Ramos (cell line): ENCODE measurements at regions not wholly inside any gene's neighbourhood (a gene's known extent, or its start where the extent isn't known, plus 50 kb on each side); places are given as distances from the start of the nearest gene placed in this dataset.
"Not testable (repeated sequence)": the region's sequence is repeated elsewhere in the genome, so short reads cannot be mapped to it uniquely, and the experiment has no call there.

Experiments
- in situ Hi-C: fragments of 300-500 bp; cut with MboI; formaldehyde crosslinking; loops from one replicate; pipeline ENCODE4 v1.14.3; 2022; ENCODE audit warnings: low sequenced_read_pairs; ENCODE audit not compliant: unreplicated experiment

GRCh38 chr16:60463986-60464385, 1572.3 kb downstream of the CDH8 start:
- in situ Hi-C loops = no loop called here

GRCh38 chr16:60459463-60459862, 1576.8 kb downstream of the CDH8 start:
- in situ Hi-C loops = no loop called here

- in situ Hi-C loops = no loop called here
These were observed 1578.0 kb downstream of the CDH8 start for GRCh38 chr16:60458255-60458654.

DNA sequence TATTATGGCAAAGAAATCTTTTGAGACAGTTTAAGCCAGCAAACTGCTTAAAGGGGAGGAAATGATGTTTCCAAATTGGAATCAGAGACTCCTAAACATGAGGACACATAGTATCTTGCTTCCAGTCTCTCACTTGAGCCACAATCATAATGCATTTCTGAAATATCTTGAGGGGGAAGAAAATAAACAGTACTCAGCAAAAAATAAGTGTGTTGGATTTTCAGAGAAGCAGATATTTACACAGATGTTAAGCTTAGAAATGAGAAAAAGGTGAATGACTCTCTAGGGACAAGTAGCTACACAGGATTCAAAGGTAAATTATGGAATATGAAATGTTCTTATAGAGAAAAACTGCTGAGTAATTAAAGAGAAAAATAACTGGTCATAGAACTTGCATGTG, 1583.6 kb downstream of the CDH8 start:
- in situ Hi-C loops = no loop called here

GRCh38 chr16:60438894-60439293, 1597.3 kb downstream of the CDH8 start:
- in situ Hi-C loops = no loop called here

DNA sequence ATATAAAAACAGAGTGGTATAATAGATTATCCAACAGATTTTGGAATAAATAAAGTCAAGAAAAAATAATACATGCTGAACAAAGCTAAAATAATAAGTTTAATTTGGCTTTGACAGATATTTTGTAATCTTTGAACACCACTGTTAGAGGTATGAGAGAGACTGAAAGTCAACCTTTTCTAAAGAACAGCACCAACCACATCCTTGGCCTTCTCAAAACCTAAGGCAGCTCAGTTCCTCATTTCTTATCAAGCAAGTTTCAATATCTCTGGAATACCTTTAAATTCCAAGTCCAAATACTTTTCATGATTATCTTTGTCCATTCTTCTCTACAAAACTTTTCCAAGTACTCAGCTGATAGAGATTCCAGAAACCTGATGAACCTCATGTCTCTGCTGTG, 1603.8 kb downstream of the CDH8 start:
- in situ Hi-C loops = no loop called here

GRCh38 chr16:60419859-60420258, 1616.4 kb downstream of the CDH8 start:
- in situ Hi-C loops = no loop called here

GRCh38 chr16:60414613-60415012, 1621.6 kb downstream of the CDH8 start:
- in situ Hi-C loops = no loop called here

GRCh38 chr16:60413969-60414368, 1622.3 kb downstream of the CDH8 start:
- in situ Hi-C loops = no loop called here

- in situ Hi-C loops = no loop called here
These were observed 1628.6 kb downstream of the CDH8 start for GRCh38 chr16:60407606-60408005.

GRCh38 chr16:60407034-60407433, 1629.2 kb downstream of the CDH8 start:
- in situ Hi-C loops = no loop called here

DNA sequence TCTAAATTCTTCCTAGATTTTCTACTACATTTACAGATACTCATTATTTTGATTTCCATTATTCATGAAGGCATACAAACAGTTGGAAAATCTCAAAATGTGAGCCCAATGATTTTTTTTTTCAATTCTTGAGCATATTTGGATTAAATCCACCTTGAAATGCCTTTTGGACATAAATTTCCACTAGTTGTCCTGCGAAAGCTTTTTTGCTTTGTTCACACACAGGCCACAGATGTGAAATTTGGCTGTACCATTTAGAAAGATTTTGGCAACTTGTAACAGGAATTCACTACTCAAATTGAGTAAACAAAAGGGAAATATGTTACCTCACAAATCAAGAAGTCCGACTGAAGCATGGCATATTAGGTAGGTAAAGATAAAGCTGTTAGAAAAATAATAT, 1631.0 kb downstream of the CDH8 start:
- in situ Hi-C loops = no loop called here

DNA sequence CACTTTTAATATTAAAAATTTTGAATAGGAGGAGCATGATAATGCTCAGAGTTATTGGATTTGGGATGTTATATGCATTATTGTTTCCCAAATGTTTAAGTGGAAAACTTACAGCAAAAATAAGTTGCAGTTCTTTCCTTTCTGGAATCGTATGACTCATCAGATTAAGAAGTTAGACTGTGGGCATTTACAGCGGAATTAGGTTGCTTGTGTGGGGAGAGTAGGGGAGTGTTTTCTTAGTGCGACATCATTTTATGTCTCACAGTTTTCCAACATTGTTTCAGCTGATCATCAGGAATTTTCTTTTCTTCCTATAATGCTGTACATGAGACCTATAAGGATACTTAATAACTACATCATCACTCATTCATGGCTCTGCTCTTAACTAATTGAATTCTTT, 1631.8 kb downstream of the CDH8 start:
- in situ Hi-C loops = no loop called here

GRCh38 chr16:60402941-60403340, 1633.3 kb downstream of the CDH8 start:
- in situ Hi-C loops = not testable (repeated sequence)

DNA sequence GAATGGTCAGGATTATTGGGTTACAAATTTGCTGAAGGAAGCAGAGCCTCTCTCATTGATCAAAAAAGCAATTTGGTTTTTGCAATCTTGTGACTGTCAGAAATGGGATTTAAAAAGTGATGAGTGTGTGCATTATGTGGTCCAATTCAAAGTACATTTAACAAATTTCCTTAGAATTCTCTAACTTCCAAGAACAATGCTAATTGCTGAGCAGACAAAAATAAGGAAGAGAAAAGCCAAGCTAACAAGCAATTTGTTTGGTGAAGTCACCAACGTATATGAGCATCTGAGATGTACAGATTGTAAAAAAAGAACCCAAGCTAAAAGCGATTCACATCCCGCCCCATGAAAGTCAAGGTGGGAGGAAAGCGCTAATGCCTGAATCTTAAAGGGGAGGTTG, 1643.9 kb downstream of the CDH8 start:
- in situ Hi-C loops = no loop called here

DNA sequence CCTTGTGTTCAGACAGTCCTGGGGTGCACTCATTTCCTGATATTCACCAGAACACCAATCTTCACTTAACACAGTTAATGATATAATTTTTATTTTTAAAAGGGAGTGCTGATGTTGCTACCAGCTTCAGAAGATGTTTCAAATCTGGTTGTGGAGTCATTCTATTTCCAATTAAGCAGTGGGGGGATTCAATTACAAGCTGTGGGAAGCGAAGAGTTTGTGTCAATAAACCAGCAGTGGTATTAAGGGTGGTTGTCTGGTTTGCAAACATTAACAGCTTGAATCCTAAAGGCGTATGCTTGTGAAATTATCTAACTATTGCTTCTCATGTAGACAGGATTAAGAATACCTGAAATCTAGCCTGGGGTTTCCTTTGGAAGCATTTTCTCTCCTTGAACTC, 1637.5 kb upstream of the GOT2 start:
- in situ Hi-C loops = no loop called here

GRCh38 chr16:60367739-60368138, 1633.6 kb upstream of the GOT2 start:
- in situ Hi-C loops = no loop called here

DNA sequence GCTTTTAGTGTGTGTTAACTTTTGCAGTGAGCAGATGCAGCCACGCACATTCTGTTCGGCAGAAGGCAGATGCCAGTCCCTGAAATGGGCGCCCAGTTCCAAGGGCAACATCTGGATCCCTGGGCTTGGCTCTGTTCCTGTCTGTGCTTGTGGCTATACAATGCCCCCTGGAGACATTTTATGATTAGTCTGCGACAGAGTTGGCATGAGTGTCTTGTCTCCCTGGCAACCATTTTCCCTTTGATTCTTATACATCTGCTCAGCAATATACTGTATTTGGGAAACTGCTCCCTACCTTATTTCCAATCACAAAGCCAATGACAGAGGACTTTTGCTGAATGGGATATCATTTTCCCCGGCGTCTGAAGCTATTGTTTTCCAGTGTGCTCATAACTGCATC, 1629.5 kb upstream of the GOT2 start:
- in situ Hi-C loops = no loop called here

GRCh38 chr16:60359866-60360265, 1625.8 kb upstream of the GOT2 start:
- in situ Hi-C loops = not testable (repeated sequence)

GRCh38 chr16:60359412-60359811, 1625.3 kb upstream of the GOT2 start:
- in situ Hi-C loops = not testable (repeated sequence)

- in situ Hi-C loops = not testable (repeated sequence)
These were observed 1623.9 kb upstream of the GOT2 start for GRCh38 chr16:60357876-60358522.

GRCh38 chr16:60346256-60346655, 1612.1 kb upstream of the GOT2 start:
- in situ Hi-C loops = no loop called here

- in situ Hi-C loops = no loop called here
These were observed 1603.6 kb upstream of the GOT2 start for GRCh38 chr16:60337671-60338070.
